ENCODE measurements at regions not wholly inside any gene's neighbourhood (a gene's known extent, or its start where the extent isn't known, plus 50 kb on each side); places are given as distances from the start of the nearest gene placed in this dataset.

DNA sequence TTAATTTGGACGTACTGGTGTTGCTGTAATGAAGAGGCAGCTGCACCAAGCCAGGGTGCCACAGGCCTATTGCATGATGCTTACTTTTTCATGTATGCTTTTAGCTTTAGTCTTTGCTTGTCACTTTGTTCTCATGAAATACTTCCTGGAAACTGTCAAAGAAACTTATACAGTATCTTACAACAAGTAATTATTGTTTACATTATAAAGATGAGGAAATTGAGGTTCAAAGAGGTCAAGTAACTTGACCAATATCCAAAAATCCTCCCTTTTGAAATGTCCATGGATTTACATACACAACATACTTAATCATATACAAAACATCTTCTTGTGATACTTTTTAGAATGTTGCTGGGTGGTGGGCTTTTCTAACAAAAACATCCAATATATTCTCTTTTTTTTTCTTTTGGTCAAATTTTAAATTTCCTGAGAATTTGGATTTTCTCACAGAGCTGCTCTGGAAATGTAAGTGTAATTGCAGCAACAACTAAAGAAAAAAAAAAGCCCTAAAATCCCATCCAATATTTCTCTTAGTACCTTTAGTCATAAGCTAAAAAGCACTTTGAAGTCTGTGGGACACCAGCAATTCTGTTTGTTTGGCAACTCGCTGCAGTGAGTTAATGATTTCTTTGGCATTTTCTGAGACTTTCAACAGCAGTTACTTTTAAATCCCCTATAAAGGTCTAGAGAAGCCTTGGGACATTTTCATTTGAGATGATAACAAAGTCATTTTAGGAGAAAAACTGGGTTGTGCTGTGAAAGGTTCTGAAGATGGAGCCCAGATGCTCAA is 500.6 kb upstream of the IGFBP3 start:
- Histone ChIP-seq H2AFZ (ENCODE audit: low read length) (no peak overlapping the region), H3K27ac (ENCODE audit: low read depth, low read length) (no peak overlapping the region), H3K9me3 (ENCODE audit: insufficient read depth in 2 of 2, low read depth in 1 of 2, low read length in 1 of 2) (no peaks in the 10 kb centered on the region), H3K18ac (ENCODE audit: extremely low read depth, low read length) (no peak overlapping the region), H2BK120ac (replicated peaks; ENCODE audit: low read depth, low read length) (no peak overlapping the region), H2AK5ac (ENCODE audit: low read depth, low read length) (no peak overlapping the region), H2BK15ac (ENCODE audit: low read length) (no peak overlapping the region), H2BK12ac (ENCODE audit: low read depth, low read length) (no peak overlapping the region), H3K9ac (replicated peaks in 1 of 4; ENCODE audit: extremely low read depth in 1 of 4, low read depth in 3 of 4, low read length in 3 of 4) (no peak overlapping the region), H3K4me3 (ENCODE audit: extremely low read depth in 1 of 4, insufficient read depth in 2 of 4, low read depth in 3 of 4, low read length in 4 of 4) (no peak overlapping the region), H3K14ac (ENCODE audit: insufficient read length) (no peak overlapping the region), H3K56ac (replicated peaks; ENCODE audit: insufficient read length, low read depth, low read length) (no peak overlapping the region), H3K23ac (ENCODE audit: insufficient read length) (no peak overlapping the region), H4K5ac (ENCODE audit: insufficient read length, low read depth, low read length) (no peak overlapping the region), H3K4ac (replicated peaks; ENCODE audit: insufficient read length, low read depth, low read length) (no peak overlapping the region), H3K36me3 (ENCODE audit: control insufficient read depth in 2 of 4, insufficient read depth in 4 of 4, low read length in 3 of 4) (no peaks in the 10 kb centered on the region), H4K8ac (ENCODE audit: extremely low read depth, insufficient read depth, low read length) (no peak overlapping the region), H3K4me1 (replicated peaks in 1 of 4; ENCODE audit: control insufficient read depth in 3 of 4, insufficient read depth in 4 of 4, low read length in 3 of 4) (no peaks in the 10 kb centered on the region), H3K79me1 (ENCODE audit: low read depth, low read length) (no peaks in the 10 kb centered on the region), H3K27me3 (replicated peaks in 1 of 4; ENCODE audit: control insufficient read depth in 3 of 4, extremely low read depth in 1 of 4, insufficient read depth in 3 of 4, low read length in 3 of 4) (no peaks in the 10 kb centered on the region), H4K91ac (replicated peaks; ENCODE audit: insufficient read length, low read length) (no peak overlapping the region), H3K79me2 (ENCODE audit: control insufficient read depth in 1 of 2, insufficient read depth in 2 of 2, low read length in 2 of 2) (no peaks in the 10 kb centered on the region), H2BK5ac (ENCODE audit: low read depth, low read length) (no peak overlapping the region), H3K23me2 (ENCODE audit: low read depth, low read length) (no peaks in the 10 kb centered on the region), H2BK20ac (ENCODE audit: low read length) (no peak overlapping the region), H4K20me1 (replicated peaks in 1 of 2; ENCODE audit: control insufficient read depth in 1 of 2, insufficient read depth in 2 of 2, low read length in 2 of 2) (no peaks in the 10 kb centered on the region), H3K4me2 (ENCODE audit: insufficient read depth in 1 of 2, low read depth in 2 of 2, low read length in 2 of 2) (no peak overlapping the region)
- 83% methylated on average over 2 of the region's 2 CpGs; no CpG with 5 or more reads in 1 of the 2 experiments for WGBS, 2 experiments (ENCODE audit: extremely low coverage in 1 of 2, insufficient coverage in 1 of 2, insufficient read length in 1 of 2, insufficient replicate concordance in 2 of 2, low coverage in 1 of 2, low lambda C conversion rate in 2 of 2, missing lambda C conversion rate in 1 of 2)
- CTCF ChIA-PET (ENCODE audit: partially characterized antibody): no interaction called here
- TF ChIP-seq RAD21 (IDR thresholded peaks at IDR 0.05 in 1 of 2, conservative IDR thresholded peaks at IDR 0.05 in 1 of 2; ENCODE audit: low read depth in 2 of 2, low read length in 2 of 2): no peak
- TF ChIP-seq SIN3A (conservative IDR thresholded peaks at IDR 0.05 in 1 of 2, IDR thresholded peaks at IDR 0.05 in 1 of 2; ENCODE audit: low read depth in 1 of 2, low read length in 2 of 2): no peak
- TF ChIP-seq BCL11A (IDR thresholded peaks at IDR 0.05; ENCODE audit: low read depth in 2 of 2, low read length in 2 of 2): no peak
- no peak for TF ChIP-seq EP300 (IDR thresholded peaks at IDR 0.05; ENCODE audit: borderline replicate concordance in 1 of 2, low read depth in 2 of 2, low read length in 2 of 2)
- no peak for TF ChIP-seq TBP (IDR thresholded peaks at IDR 0.05; ENCODE audit: low read depth, low read length)
- no peak for TF ChIP-seq RXRA (IDR thresholded peaks at IDR 0.05; ENCODE audit: insufficient read depth, low read depth, low read length)
- TF ChIP-seq SRF (IDR thresholded peaks at IDR 0.05; ENCODE audit: low read depth, low read length): no peak
- TF ChIP-seq NRF1 (IDR thresholded peaks at IDR 0.05; ENCODE audit: low read depth, low read length): no peak
- TF ChIP-seq YY1 (IDR thresholded peaks at IDR 0.05; ENCODE audit: low read depth, low read length): no peak
- TF ChIP-seq KDM5A (IDR thresholded peaks at IDR 0.05; ENCODE audit: low read length): no peak
- no peak for TF ChIP-seq SP1 (IDR thresholded peaks at IDR 0.05; ENCODE audit: low read depth, low read length)
- TF ChIP-seq, protein P1, sequence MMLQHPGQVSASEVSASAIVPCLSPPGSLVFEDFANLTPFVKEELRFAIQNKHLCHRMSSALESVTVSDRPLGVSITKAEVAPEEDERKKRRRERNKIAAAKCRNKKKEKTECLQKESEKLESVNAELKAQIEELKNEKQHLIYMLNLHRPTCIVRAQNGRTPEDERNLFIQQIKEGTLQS (IDR thresholded peaks at IDR 0.05; ENCODE audit: insufficient read depth, low read depth, low read length): no peak
- DNase-seq (ENCODE audit: low read depth in 1 of 2, low spot score in 2 of 2) (no peak), FAIRE-seq (no peak)
- POLR2A ChIA-PET (ENCODE audit: partially characterized antibody): no interaction called here

Data from H1 (cell line).